GM23338 (cell line): ENCODE measurements at regions not wholly inside any gene's neighbourhood (a gene's known extent, or its start where the extent isn't known, plus 50 kb on each side); places are given as distances from the start of the nearest gene placed in this dataset.

ENCODE experiments used
- ATAC-seq: fragments of 200-7000 bp; cut with Tn5 transposase; 3 replicates; pipeline ENCODE4 v1.9.1; 2020
- DNase-seq: peaks from one replicate; pipeline ENCODE4 v3.0.0-alpha.2; 2015; ENCODE audit warnings: low spot score
- H2AFZ ChIP-seq: fragments of 200-600 bp; sonication (generic); 2 replicates; pipeline ENCODE4 v1.8.0; 2016; ENCODE audit warnings: antibody characterized with exemption, mild to moderate bottlenecking, moderate library complexity
- H3F3A ChIP-seq: fragments of 200-600 bp; sonication (generic); replicated peaks from 2 replicates; pipeline ENCODE4 v1.8.0; 2017; ENCODE audit warnings: antibody characterized with exemption, mixed run types, low read depth
- H3K27ac ChIP-seq: fragments of 200-600 bp; sonication (generic); 2 replicates; pipeline ENCODE4 v1.6.1; 2016; ENCODE audit warnings: low read depth
- H3K27me3 ChIP-seq: fragments of 200-600 bp; sonication (generic); 2 replicates; pipeline ENCODE4 v1.8.0; 2016; ENCODE audit warnings: mild to moderate bottlenecking, mixed run types, moderate library complexity; ENCODE audit not compliant: insufficient read depth
- H3K36me3 ChIP-seq: fragments of 200-600 bp; sonication (generic); 2 replicates; pipeline ENCODE4 v1.8.0; 2016; ENCODE audit warnings: mild to moderate bottlenecking; ENCODE audit not compliant: insufficient read depth
- H3K4me1 ChIP-seq: fragments of 200-600 bp; sonication (generic); 2 replicates; pipeline ENCODE4 v1.8.0; 2016; ENCODE audit warnings: mild to moderate bottlenecking, moderate library complexity; ENCODE audit not compliant: insufficient read depth
- H3K4me2 ChIP-seq: fragments of 200-600 bp; sonication (generic); 2 replicates; pipeline ENCODE4 v1.7.1; 2017; ENCODE audit warnings: mixed run types
- H3K4me3 ChIP-seq: fragments of 200-600 bp; sonication (generic); 2 replicates; pipeline ENCODE4 v1.6.1; 2016; ENCODE audit warnings: mixed run types
- H3K79me2 ChIP-seq: fragments of 200-600 bp; sonication (generic); replicated peaks from 2 replicates; pipeline ENCODE4 v1.8.0; 2017; ENCODE audit warnings: mild to moderate bottlenecking; ENCODE audit not compliant: insufficient read depth
- H3K9me2 ChIP-seq: fragments of 200-600 bp; sonication (generic); 2 replicates; pipeline ENCODE4 v1.8.0; 2017; ENCODE audit not compliant: insufficient read depth
- H4K20me1 ChIP-seq: fragments of 200-600 bp; sonication (generic); replicated peaks from 2 replicates; pipeline ENCODE4 v1.8.0; 2017; ENCODE audit warnings: mild to moderate bottlenecking; ENCODE audit not compliant: insufficient read depth
- H3K27ac Mint-ChIP-seq: 2 replicates; pipeline ENCODE4 v1.8.0; 2020; ENCODE audit warnings: inconsistent platforms, mild to moderate bottlenecking, moderate library complexity, mixed read lengths
- H3K27me3 Mint-ChIP-seq: 3 replicates; pipeline ENCODE4 v1.8.0; 2022; ENCODE audit warnings: low read depth, mild to moderate bottlenecking, moderate library complexity, mixed read lengths, inconsistent platforms; ENCODE audit not compliant: insufficient read depth, poor library complexity
- H3K36me3 Mint-ChIP-seq: 3 replicates; pipeline ENCODE4 v1.8.0; 2021; ENCODE audit warnings: low read depth, mild to moderate bottlenecking, inconsistent platforms, moderate library complexity, mixed read lengths
- H3K4me1 Mint-ChIP-seq: 3 replicates; pipeline ENCODE4 v1.8.0; 2020; ENCODE audit warnings: mild to moderate bottlenecking, inconsistent platforms, mixed read lengths
- H3K4me3 Mint-ChIP-seq: 3 replicates; pipeline ENCODE4 v1.8.0; 2021; ENCODE audit warnings: moderate library complexity, mild to moderate bottlenecking, inconsistent platforms, mixed read lengths
- H3K9me3 Mint-ChIP-seq: 3 replicates; pipeline ENCODE4 v1.8.0; 2020; ENCODE audit warnings: moderate library complexity, mild to moderate bottlenecking, inconsistent platforms, mixed read lengths
- EZH2 ChIP-seq: fragments of 200-600 bp; sonication (generic); IDR thresholded peaks from one replicate; pipeline ENCODE4 v1.8.0; 2017; ENCODE audit warnings: antibody characterized with exemption, mild to moderate bottlenecking, low read depth; ENCODE audit not compliant: unreplicated experiment
- JUNB ChIP-seq: IDR thresholded peaks from one replicate; pipeline ENCODE4 v1.6.1; 2016; ENCODE audit warnings: antibody characterized with exemption; ENCODE audit not compliant: unreplicated experiment
- NANOG ChIP-seq: IDR thresholded peaks from 2 replicates; pipeline ENCODE4 v1.6.1; 2016; ENCODE audit warnings: antibody characterized with exemption, borderline replicate concordance
- POLR2AphosphoS5 ChIP-seq: IDR thresholded peaks from 2 replicates; pipeline ENCODE4 v1.6.1; 2016; ENCODE audit warnings: antibody characterized with exemption, low read depth
- STAT1 ChIP-seq: IDR thresholded peaks from one replicate; pipeline ENCODE4 v1.6.1; 2016; ENCODE audit warnings: antibody characterized with exemption; ENCODE audit not compliant: unreplicated experiment
- ZNF331 ChIP-seq: fragments of 250-450 bp; sonication (Bioruptor Pico); IDR thresholded peaks from 2 replicates; pipeline ENCODE4 v1.5.0; 2020; ENCODE audit warnings: low read depth, mild to moderate bottlenecking, moderate library complexity
- TF ChIP-seq, protein P1 (sequence below), 2 experiments: fragments of 200-600 bp in 1 of 2; sonication (generic) in 1 of 2; conservative IDR thresholded peaks; 2 replicates each; pipeline versions ENCODE4 v1.5.1 to v1.6.1; 2016 to 2017; ENCODE audit warnings: antibody characterized with exemption in 2 of 2, low read depth in 2 of 2, mild to moderate bottlenecking in 2 of 2, moderate library complexity in 1 of 2
- TF ChIP-seq, protein P2 (sequence below): IDR thresholded peaks from one replicate; pipeline ENCODE4 v1.6.1; 2018; ENCODE audit warnings: antibody characterized with exemption; ENCODE audit not compliant: unreplicated experiment
- TF ChIP-seq, protein P3 (sequence below): IDR thresholded peaks from 2 replicates; pipeline ENCODE4 v1.6.1; 2016; ENCODE audit warnings: antibody characterized with exemption

DNA sequence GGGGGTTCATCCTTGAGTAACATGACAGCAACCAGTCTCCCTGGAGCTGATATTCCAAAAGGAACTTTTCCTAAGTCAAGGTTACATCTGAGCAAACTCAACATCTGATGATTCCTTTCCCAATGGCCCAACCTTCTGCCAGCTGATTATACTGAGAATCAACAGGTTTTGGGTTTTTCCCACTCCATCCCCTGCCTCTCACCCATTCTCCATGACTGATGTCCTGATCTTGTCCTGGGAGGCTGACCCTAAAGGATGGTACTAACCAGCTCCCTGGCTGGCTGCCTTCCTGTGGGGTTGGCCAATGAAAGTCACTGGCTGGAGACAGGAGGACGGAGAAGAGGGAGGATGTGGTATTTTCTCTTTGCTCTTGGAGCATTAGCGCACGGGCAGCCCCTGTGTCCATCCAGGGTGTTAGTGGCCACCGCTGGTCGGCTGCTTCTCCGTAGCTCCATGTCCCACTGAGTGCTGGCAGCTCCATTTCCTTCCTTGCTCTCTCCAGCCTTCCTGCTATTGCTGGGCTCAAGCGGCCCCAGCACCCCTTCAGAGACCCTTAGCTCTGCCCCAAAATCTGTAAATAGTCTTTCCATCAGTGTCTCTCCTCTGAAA, 306.2 kb upstream of the PITRM1 start (continued):
- TF ChIP-seq, protein P1, sequence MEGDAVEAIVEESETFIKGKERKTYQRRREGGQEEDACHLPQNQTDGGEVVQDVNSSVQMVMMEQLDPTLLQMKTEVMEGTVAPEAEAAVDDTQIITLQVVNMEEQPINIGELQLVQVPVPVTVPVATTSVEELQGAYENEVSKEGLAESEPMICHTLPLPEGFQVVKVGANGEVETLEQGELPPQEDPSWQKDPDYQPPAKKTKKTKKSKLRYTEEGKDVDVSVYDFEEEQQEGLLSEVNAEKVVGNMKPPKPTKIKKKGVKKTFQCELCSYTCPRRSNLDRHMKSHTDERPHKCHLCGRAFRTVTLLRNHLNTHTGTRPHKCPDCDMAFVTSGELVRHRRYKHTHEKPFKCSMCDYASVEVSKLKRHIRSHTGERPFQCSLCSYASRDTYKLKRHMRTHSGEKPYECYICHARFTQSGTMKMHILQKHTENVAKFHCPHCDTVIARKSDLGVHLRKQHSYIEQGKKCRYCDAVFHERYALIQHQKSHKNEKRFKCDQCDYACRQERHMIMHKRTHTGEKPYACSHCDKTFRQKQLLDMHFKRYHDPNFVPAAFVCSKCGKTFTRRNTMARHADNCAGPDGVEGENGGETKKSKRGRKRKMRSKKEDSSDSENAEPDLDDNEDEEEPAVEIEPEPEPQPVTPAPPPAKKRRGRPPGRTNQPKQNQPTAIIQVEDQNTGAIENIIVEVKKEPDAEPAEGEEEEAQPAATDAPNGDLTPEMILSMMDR (conservative IDR thresholded peaks at IDR 0.05; ENCODE audit: low read depth in 2 of 2): no peak
- no peak for TF ChIP-seq ZNF331 (CRISPR knock-in tag)
- TF ChIP-seq POLR2AphosphoS5: no peak
- TF ChIP-seq, protein P2, sequence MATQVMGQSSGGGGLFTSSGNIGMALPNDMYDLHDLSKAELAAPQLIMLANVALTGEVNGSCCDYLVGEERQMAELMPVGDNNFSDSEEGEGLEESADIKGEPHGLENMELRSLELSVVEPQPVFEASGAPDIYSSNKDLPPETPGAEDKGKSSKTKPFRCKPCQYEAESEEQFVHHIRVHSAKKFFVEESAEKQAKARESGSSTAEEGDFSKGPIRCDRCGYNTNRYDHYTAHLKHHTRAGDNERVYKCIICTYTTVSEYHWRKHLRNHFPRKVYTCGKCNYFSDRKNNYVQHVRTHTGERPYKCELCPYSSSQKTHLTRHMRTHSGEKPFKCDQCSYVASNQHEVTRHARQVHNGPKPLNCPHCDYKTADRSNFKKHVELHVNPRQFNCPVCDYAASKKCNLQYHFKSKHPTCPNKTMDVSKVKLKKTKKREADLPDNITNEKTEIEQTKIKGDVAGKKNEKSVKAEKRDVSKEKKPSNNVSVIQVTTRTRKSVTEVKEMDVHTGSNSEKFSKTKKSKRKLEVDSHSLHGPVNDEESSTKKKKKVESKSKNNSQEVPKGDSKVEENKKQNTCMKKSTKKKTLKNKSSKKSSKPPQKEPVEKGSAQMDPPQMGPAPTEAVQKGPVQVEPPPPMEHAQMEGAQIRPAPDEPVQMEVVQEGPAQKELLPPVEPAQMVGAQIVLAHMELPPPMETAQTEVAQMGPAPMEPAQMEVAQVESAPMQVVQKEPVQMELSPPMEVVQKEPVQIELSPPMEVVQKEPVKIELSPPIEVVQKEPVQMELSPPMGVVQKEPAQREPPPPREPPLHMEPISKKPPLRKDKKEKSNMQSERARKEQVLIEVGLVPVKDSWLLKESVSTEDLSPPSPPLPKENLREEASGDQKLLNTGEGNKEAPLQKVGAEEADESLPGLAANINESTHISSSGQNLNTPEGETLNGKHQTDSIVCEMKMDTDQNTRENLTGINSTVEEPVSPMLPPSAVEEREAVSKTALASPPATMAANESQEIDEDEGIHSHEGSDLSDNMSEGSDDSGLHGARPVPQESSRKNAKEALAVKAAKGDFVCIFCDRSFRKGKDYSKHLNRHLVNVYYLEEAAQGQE: no peak
- TF ChIP-seq, protein P3, sequence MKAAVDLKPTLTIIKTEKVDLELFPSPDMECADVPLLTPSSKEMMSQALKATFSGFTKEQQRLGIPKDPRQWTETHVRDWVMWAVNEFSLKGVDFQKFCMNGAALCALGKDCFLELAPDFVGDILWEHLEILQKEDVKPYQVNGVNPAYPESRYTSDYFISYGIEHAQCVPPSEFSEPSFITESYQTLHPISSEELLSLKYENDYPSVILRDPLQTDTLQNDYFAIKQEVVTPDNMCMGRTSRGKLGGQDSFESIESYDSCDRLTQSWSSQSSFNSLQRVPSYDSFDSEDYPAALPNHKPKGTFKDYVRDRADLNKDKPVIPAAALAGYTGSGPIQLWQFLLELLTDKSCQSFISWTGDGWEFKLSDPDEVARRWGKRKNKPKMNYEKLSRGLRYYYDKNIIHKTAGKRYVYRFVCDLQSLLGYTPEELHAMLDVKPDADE: no peak

DNA sequence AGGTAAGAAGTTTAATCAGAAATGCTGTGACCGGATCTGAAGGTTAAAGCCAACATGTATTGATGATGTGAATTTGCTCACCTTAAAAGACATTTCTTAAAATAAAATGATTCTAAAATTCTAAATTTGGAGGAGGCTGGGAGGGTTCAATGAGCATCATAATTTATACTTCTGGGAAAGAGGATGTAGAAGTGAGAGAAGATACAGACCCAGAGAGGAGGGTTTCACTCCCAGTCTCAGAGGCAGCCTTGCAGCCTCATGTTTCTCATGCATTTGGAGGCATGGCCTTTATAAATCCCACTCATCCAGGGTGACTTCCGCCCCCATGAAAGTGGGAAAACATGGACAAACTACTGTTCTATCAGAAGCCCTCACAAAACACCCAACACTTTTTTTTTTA, 305.6 kb upstream of the PITRM1 start:
- Histone ChIP-seq H3K9me2 (peaks cover 10% of the 10 kb centered on the region; the same call in 1 of the 2 replicates), H3K27me3 (no peaks in the 10 kb centered on the region), H3K4me1 (peaks cover 9% of the 10 kb centered on the region; the same call in 1 of the 2 replicates), H3K79me2 (no peaks in the 10 kb centered on the region), H3K4me3 (no peak overlapping the region), H3F3A (no peaks in the 10 kb centered on the region), H4K20me1 (no peaks in the 10 kb centered on the region), H3K36me3 (no peaks in the 10 kb centered on the region), H2AFZ (no peak overlapping the region), H3K4me2 (no peak overlapping the region), H3K27ac (no peak overlapping the region)
- Mint-ChIP-seq H3K4me3 (no peak overlapping the region), H3K36me3 (no peaks in the 10 kb centered on the region), H3K9me3 (peaks cover 3% of the 10 kb centered on the region; the same call in 2 of the 3 replicates), H3K27me3 (peaks cover 11% of the 10 kb centered on the region), H3K27ac (no peak overlapping the region), H3K4me1 (peaks cover 12% of the 10 kb centered on the region)
- no peak for DNase-seq
- ATAC-seq: no peak
- TF ChIP-seq, protein P1 (conservative IDR thresholded peaks at IDR 0.05; ENCODE audit: low read depth in 2 of 2): no peak
- TF ChIP-seq EZH2 (no peak), JUNB (no peak), STAT1 (no peak), NANOG (no peak)
- TF ChIP-seq, protein P2: no peak
- TF ChIP-seq, protein P3: no peak
